T-helper 1 cell (primary cell): ENCODE measurements at regions not wholly inside any gene's neighbourhood (a gene's known extent, or its start where the extent isn't known, plus 50 kb on each side); places are given as distances from the start of the nearest gene placed in this dataset.
A peak's percentile ranks its signal among the peaks of the same experiment; 100 is the strongest.
"Not testable (repeated sequence)": the region's sequence is repeated elsewhere in the genome, so short reads cannot be mapped to it uniquely, and the experiment has no call there.

Experiments
- DNase-seq, 5 donors: peaks; one replicate each; pipeline ENCODE4 v3.0.0-alpha.2; 2012 to 2020

GRCh38 chr20:23149623-23150279 is 63.6 kb upstream of the CD93 start:
- DNase-seq = no peak

DNA sequence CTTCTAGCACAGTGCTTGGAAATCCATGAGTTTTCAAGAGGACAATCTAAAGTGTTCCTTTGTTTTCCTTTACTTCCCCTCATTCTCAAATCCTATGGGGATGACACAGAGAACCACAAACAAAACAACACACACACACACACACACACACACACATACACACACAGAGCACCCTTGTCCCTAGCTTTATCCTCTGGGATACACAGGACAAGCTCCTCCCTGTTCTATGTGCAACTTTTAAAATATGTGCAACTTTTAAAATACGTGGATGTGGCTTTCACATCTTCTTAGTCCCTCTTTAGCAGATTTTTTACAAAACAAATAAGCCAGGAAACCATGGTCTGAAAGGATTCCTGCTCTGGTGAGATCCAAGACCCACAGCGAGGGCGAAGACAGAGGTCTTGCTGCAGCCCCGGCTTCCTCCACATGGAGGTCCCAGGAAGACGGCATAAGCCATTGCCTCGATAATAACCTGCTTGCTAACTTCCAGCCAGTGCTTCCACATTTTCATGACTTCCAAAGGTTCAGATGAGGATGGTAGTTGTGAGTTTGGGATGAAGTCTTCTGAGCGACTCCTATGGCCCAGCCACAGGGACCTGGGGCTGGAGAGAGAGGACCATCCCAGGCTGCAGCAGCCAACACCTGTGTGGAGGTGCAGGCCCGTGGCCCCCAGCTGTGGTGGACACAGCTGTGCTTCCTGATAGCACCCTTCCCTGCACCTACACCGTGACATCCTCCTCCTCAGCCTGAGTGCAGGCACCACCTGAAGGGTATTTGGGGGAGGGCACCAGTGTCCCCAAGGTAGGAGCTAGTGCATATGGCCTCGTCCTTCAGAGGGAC is 62.8 kb upstream of the CD93 start:
- DNase-seq = no peak

DNA sequence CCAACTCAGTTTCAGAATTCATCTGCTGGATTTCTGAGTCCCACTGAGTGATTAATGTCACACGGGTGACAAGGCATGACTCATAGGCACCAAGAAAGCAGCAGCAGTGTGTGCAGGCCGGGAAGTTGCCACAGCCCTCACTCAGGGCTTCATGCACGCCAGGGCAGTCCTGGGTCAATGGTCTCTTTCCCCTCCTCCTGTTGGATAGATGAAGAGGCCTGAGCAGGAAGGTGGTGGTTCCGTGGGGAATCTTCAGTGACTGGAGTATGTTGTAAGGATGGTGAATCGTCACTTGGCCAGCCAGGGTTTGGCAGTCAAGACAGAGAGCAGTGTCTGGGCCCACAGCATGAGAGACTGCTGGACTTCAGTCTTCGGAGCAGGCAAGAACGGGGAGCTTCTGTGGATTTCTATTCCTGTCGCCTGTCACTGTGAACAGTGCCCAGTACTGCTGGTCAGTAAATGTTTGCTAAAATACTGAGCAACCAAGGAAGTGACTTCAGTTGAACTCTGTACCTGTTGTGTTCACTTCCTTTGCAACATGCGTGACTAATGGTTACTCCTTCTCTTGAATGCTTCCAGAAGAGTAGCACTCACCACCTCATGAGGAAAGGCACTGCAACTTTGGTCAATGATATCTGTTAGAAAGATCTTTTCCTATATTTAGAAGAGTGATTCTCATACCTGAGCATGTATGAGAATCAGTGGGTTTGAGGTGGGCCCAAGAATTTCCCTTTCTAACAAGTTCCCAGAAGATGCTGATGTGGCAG is 62.0 kb upstream of the CD93 start:
- peak in 1 of 5 donors; percentile 79 for DNase-seq

GRCh38 chr20:23147647-23147963 is 61.5 kb upstream of the CD93 start:
- no peak for DNase-seq

GRCh38 chr20:23146857-23147637 is 60.9 kb upstream of the CD93 start:
- DNase-seq = no peak

GRCh38 chr20:23146181-23146580 is 60.1 kb upstream of the CD93 start:
- DNase-seq = no peak

GRCh38 chr20:23145281-23145700 is 59.2 kb upstream of the CD93 start:
- no peak for DNase-seq

DNA sequence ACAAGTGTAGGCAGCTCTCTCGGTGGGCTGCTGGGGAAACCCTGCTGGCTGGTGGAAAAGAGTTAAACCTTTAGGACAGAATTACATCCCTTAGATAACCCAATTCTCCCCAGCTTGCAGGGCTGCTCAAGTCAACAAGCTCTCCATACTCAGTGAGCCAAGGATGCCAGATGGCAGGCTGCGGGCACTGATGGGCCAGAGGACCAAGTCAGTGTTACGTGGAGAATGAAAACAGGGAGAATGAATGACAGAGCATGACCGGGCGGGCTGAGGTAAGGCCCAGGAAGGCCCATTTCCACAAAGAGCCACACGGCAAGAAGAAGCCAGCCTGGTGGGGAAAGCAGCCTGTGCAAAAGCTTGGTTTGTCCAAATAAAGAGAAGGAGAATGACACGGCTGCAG is 58.7 kb upstream of the CD93 start:
- DNase-seq = no peak

DNA sequence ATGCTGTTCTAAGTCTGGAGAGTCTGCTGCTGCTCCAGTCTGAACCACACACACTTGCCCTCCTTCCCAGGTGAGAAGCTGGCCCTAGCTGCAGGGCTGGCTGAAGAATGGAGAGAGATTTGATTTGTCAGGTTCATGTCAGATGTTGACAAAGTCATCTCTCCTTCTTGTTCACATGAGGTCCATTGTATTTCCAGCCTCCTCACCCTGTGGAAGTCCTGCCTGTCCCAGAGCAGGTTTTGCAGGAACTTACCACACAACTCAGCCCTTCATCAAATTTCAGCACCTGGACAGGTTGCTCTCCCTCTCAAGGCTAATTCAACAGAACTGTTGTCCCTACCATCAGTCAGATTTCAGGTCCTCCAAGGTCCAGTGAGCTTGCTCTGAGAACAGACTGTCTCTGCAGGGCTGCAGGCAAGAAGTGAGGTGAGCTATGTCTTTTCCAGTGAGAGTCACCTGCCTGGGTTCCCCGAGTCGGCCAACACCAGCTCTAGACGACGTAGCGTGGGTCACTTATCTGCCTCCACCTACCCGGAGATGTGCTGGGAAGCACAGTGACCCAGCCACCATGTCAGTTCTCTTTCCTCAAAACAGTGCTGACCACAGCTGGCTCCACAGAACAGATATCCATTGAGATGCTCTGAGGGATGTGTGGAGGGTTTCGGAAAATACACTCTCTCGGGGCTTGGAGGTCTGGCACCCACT is 58.0 kb upstream of the CD93 start:
- no peak for DNase-seq

DNA sequence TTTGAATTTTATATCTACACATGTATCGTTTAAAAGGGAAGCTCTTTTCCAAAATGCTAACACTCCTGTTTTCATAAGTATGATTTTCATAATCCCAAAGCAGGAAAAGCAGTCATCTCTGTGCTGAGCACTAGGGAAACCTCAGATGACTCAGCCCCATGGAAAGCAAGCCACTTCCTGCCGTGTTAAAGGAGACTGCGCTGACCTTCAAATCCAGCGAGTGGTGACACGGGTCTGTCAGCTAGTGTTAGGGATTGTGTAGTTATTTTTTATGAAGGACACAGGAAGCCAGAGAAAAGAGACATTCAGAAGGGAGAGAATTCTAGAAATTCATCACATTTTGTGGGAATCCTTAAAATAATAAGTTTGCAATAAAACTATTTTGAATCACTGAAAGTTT is 57.0 kb upstream of the CD93 start:
- peak in 1 of 5 donors; percentile 73 for DNase-seq

- DNase-seq = peak in 1 of 5 donors; percentile 85
These were observed 56.3 kb upstream of the CD93 start for GRCh38 chr20:23142162-23143050.

DNA sequence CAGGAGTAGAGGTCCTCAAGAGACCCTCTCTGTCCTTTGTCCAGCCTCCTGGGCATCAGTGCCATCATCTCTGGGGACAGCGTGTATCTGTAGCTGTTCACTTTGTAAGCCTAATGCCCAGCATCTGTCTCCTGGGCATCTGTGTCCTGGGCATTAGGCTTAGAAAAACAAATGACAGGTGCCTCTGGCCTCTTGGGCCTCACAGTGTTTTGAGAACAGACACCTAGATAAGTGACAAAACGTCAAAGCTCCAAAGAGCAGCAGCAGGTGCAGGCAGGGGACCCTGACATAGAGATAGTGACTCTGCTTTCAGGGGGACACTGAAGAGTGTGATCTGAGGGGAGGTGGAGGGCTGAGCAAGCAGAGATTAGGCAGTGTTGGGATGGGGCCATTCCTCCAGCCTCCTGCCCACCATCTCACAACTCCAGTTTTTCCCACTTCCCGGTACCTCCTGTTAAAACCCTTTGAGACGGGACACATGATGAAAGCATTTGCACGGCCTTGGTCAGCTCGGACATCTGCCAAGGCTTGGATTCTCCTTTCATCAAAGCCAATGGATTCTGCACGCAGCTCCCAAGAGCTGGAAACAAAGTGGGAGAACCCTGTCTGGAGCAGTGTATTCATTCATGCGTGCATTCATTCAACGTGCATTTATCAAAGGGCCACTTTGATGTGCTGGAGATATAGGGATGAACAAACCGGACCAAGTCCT is 55.5 kb upstream of the CD93 start:
- DNase-seq = no peak

- DNase-seq = no peak
These were observed 54.9 kb upstream of the CD93 start for GRCh38 chr20:23140991-23141390.

- DNase-seq = not testable (repeated sequence)
These were observed 53.9 kb upstream of the CD93 start for GRCh38 chr20:23139984-23140383.

GRCh38 chr20:23139524-23139923 is 53.4 kb upstream of the CD93 start:
- DNase-seq = no peak

- no peak for DNase-seq
These were observed 52.6 kb upstream of the CD93 start for GRCh38 chr20:23138682-23139081.

- DNase-seq = no peak
These were observed 52.1 kb upstream of the CD93 start for GRCh38 chr20:23138226-23138625.

- no peak for DNase-seq
These were observed 51.0 kb upstream of the CD93 start for GRCh38 chr20:23136893-23137745.
